Stimulated activated naive B cell treated with anti-CD40 and anti-IgM and Interleukin-4, amounts not matched to agents 10 μg/mL and 1 μg/mL and 100 μg/mL, for 72 hours (primary cell): ENCODE measurements at regions not wholly inside any gene's neighbourhood (a gene's known extent, or its start where the extent isn't known, plus 50 kb on each side); places are given as distances from the start of the nearest gene placed in this dataset.

Experiments used
- ATAC-seq, 2 donors: fragments of 150-1000 bp; cut with Tn5 transposase; replicated peaks; 2 replicates each; pipeline ENCODE4 v1.10.0; 2021; ENCODE audit warnings: moderate library complexity in 1 of 2
- DNase-seq: peaks from one replicate; pipeline ENCODE4 v3.0.0; 2021
- H3K27ac Mint-ChIP-seq: one replicate; pipeline ENCODE4 v1.8.0; 2022; ENCODE audit warnings: mild to moderate bottlenecking, mixed read lengths
- H3K27me3 Mint-ChIP-seq, 2 donors: one replicate each; pipeline ENCODE4 v1.8.0; 2022; ENCODE audit warnings: mixed read lengths in 2 of 2
- H3K36me3 Mint-ChIP-seq, 2 donors: one replicate each; pipeline ENCODE4 v1.8.0; 2022; ENCODE audit warnings: mixed read lengths in 2 of 2, mild to moderate bottlenecking in 1 of 2
- H3K4me1 Mint-ChIP-seq, 2 donors: one replicate each; pipeline ENCODE4 v1.8.0; 2022; ENCODE audit warnings: mixed read lengths in 2 of 2, mild to moderate bottlenecking in 1 of 2
- H3K4me3 Mint-ChIP-seq, 2 donors: one replicate each; pipeline ENCODE4 v1.8.0; 2022; ENCODE audit warnings: mild to moderate bottlenecking in 2 of 2, mixed read lengths in 2 of 2, moderate library complexity in 1 of 2
- H3K9me3 Mint-ChIP-seq, 2 donors: one replicate each; pipeline ENCODE4 v1.8.0; 2022; ENCODE audit warnings: mixed read lengths in 2 of 2, mild to moderate bottlenecking in 1 of 2

- H3K9me3 Mint-ChIP-seq: no peaks in the 10 kb centered on the region
- H3K4me1 Mint-ChIP-seq: no peaks in the 10 kb centered on the region
- ATAC-seq (no peak), DNase-seq (no peak)
- no peak overlapping the region for H3K27ac Mint-ChIP-seq
- no peaks in the 10 kb centered on the region for H3K36me3 Mint-ChIP-seq
- H3K27me3 Mint-ChIP-seq: peaks cover 17 to 50% of the 10 kb centered on the region in 2 donors
- no peak overlapping the region for H3K4me3 Mint-ChIP-seq
Observed at GRCh38 chr10:123588386-123588914, 77.7 kb upstream of the GPR26 start.

GRCh38 chr10:123595661-123596060, 70.5 kb upstream of the GPR26 start:
- Mint-ChIP-seq H3K36me3 (no peaks in the 10 kb centered on the region), H3K27me3 (peaks cover 27% of the 10 kb centered on the region in 2 donors), H3K27ac (no peak overlapping the region), H3K4me3 (no peak overlapping the region), H3K9me3 (peaks cover 0 to 5% of the 10 kb centered on the region in 2 donors), H3K4me1 (no peaks in the 10 kb centered on the region)
- DNase-seq (no peak), ATAC-seq (no peak)

GRCh38 chr10:123597676-123598075, 68.5 kb upstream of the GPR26 start:
- Mint-ChIP-seq H3K27me3 (peaks cover 29 to 34% of the 10 kb centered on the region in 2 donors), H3K9me3 (peaks cover 4 to 17% of the 10 kb centered on the region in 2 donors), H3K36me3 (no peaks in the 10 kb centered on the region), H3K4me1 (no peaks in the 10 kb centered on the region), H3K27ac (no peak overlapping the region), H3K4me3 (no peak overlapping the region)
- ATAC-seq: no peak
- DNase-seq: no peak

DNA sequence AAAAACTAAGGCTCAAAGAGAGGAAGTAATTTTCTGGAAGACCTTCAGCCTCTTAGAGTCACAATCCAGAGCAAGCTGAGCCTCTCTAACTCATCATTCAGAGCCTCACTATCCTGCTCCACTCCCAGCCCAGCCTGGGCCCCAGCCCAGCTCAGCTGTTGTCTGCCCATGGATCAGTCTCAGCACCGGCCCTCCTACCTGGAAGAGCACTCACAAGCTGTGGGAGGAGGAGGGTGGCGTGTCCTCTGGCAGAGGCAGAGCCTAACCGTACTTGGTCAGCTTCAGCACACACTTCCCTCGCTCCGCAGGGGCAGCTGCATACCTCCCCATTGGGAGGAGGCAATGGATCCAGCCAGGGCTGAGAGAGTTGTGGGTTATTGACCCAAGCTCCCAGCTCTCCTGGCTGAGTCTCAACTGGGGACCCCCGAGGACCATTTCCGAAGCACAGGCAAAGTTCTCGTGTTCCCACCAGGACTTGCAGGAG, 66.7 kb upstream of the GPR26 start:
- Mint-ChIP-seq H3K4me1 (no peaks in the 10 kb centered on the region), H3K36me3 (no peaks in the 10 kb centered on the region), H3K4me3 (no peak overlapping the region), H3K27me3 (peaks cover 36 to 44% of the 10 kb centered on the region in 2 donors), H3K9me3 (peaks cover 4 to 17% of the 10 kb centered on the region in 2 donors), H3K27ac (no peak overlapping the region)
- DNase-seq: no peak
- no peak for ATAC-seq

DNA sequence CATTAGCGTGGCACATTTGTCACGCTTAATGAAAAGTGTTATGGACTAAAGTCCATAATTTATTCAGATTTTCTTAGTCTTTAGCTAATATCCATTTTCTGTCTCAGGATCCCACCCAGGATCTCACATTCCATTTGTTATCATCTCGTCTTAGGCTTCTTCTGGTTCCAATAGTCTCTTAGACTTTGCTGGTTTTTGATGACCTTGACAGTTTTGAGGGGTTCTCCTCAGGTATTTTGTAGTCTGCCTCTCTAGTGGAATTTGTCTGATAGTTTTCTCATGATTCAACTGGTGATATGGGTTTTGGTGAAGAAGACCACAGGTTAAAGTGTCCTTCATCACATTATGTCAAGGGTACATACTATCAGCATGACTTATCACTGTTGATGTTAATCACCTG, 66.0 kb upstream of the GPR26 start:
- H3K27me3 Mint-ChIP-seq: peaks cover 35 to 47% of the 10 kb centered on the region in 2 donors
- DNase-seq (no peak), ATAC-seq (no peak)
- H3K27ac Mint-ChIP-seq: no peak overlapping the region
- H3K4me1 Mint-ChIP-seq: no peaks in the 10 kb centered on the region
- no peaks in the 10 kb centered on the region for H3K36me3 Mint-ChIP-seq
- H3K4me3 Mint-ChIP-seq: no peak overlapping the region
- H3K9me3 Mint-ChIP-seq: peaks cover 4 to 17% of the 10 kb centered on the region in 2 donors

DNA sequence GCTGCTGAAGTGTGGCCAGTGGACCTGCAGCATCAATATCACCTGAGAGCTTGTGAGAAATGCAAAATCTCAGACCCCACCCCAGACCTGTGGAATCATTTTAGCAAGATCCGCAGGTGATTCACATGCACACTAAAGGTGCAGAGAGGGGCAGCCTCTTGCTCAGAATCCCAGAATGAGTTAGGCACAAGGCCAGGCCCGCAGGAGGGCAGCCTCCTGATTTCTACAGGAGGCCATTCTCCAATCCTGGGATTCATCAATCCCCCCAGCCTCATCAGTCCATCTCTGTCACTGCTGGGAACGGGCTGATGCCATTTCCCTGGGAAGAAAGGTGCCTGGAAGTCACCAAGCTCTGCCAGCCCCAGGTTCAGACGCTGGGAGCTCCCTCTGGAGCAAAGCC, 63.0 kb upstream of the GPR26 start:
- no peak for ATAC-seq
- no peak for DNase-seq
- H3K9me3 Mint-ChIP-seq: peaks cover 4 to 17% of the 10 kb centered on the region in 2 donors
- no peaks in the 10 kb centered on the region for H3K4me1 Mint-ChIP-seq
- H3K27ac Mint-ChIP-seq: no peak overlapping the region
- H3K27me3 Mint-ChIP-seq: peaks cover 43 to 65% of the 10 kb centered on the region in 2 donors
- H3K4me3 Mint-ChIP-seq: no peak overlapping the region
- no peaks in the 10 kb centered on the region for H3K36me3 Mint-ChIP-seq

GRCh38 chr10:123604506-123604905, 61.6 kb upstream of the GPR26 start:
- Mint-ChIP-seq H3K36me3 (no peaks in the 10 kb centered on the region), H3K4me3 (no peak overlapping the region), H3K27ac (no peak overlapping the region), H3K4me1 (no peaks in the 10 kb centered on the region), H3K27me3 (peaks cover 44 to 58% of the 10 kb centered on the region in 2 donors), H3K9me3 (peaks cover 4 to 13% of the 10 kb centered on the region in 2 donors)
- DNase-seq (no peak), ATAC-seq (no peak)

- DNase-seq: no peak
- no peak for ATAC-seq
- no peak overlapping the region for H3K4me3 Mint-ChIP-seq
- H3K4me1 Mint-ChIP-seq: no peaks in the 10 kb centered on the region
- H3K9me3 Mint-ChIP-seq: peaks cover 5 to 9% of the 10 kb centered on the region in 2 donors
- no peaks in the 10 kb centered on the region for H3K36me3 Mint-ChIP-seq
- no peak overlapping the region for H3K27ac Mint-ChIP-seq
- H3K27me3 Mint-ChIP-seq: peaks cover 41 to 59% of the 10 kb centered on the region in 2 donors
Observed at GRCh38 chr10:123606006-123606405, 60.1 kb upstream of the GPR26 start.

- no peak overlapping the region for H3K4me3 Mint-ChIP-seq
- H3K36me3 Mint-ChIP-seq: no peaks in the 10 kb centered on the region
- ATAC-seq: no peak
- H3K4me1 Mint-ChIP-seq: no peaks in the 10 kb centered on the region
- no peak overlapping the region for H3K27ac Mint-ChIP-seq
- H3K9me3 Mint-ChIP-seq: peaks cover 0 to 1% of the 10 kb centered on the region in 2 donors
- peaks cover 41 to 49% of the 10 kb centered on the region in 2 donors for H3K27me3 Mint-ChIP-seq
- no peak for DNase-seq
Observed at GRCh38 chr10:123606955-123607354, 59.2 kb upstream of the GPR26 start.

DNA sequence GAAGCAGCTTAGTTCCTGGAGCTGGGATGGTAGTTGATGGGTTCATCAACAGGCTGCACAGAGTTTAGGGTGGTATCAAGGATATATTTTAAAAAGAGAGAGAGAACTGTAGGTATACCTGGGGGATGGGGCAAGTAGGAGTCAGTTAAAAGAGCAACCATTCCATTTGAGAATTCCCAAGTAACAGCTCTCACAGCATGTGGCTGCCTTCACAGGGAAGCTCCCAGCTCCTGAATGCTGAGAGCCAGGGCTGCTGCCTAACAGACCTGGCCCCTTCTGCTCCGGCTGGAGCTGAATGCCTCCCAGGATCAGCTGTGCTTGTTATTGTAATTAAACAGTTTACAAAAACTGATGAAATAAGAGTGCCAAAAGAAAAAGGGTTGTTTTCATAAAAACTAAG, 58.8 kb upstream of the GPR26 start:
- H3K9me3 Mint-ChIP-seq: peaks cover 0 to 1% of the 10 kb centered on the region in 2 donors
- H3K4me1 Mint-ChIP-seq: no peaks in the 10 kb centered on the region
- no peaks in the 10 kb centered on the region for H3K36me3 Mint-ChIP-seq
- H3K27me3 Mint-ChIP-seq: peaks cover 41 to 49% of the 10 kb centered on the region in 2 donors
- H3K27ac Mint-ChIP-seq: no peak overlapping the region
- no peak overlapping the region for H3K4me3 Mint-ChIP-seq
- DNase-seq: no peak
- no peak for ATAC-seq

DNA sequence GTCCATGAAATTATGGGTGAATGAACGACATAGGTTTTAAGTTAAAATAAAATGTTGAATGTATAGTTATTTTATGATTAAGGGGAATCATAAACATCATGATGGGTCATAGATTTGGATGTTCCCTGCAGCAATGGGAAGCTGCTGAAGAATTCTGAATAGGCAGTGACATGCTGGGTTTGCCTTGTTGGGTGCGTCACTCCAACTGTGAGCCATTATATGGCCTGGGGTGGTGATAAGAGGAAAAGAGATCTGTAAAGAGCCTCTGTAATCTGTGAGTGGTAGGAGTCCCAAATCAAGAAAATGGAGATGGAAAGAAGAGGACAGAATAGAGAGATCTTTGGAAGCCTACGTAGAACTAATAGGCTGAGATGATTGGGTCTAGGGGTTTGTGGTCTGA, 58.1 kb upstream of the GPR26 start:
- Mint-ChIP-seq H3K4me1 (no peaks in the 10 kb centered on the region), H3K36me3 (no peaks in the 10 kb centered on the region), H3K27me3 (peaks cover 41 to 49% of the 10 kb centered on the region in 2 donors), H3K27ac (no peak overlapping the region), H3K4me3 (no peak overlapping the region), H3K9me3 (peaks cover 0 to 1% of the 10 kb centered on the region in 2 donors)
- DNase-seq (no peak), ATAC-seq (no peak)

GRCh38 chr10:123611243-123611642, 54.9 kb upstream of the GPR26 start:
- no peak overlapping the region for H3K4me3 Mint-ChIP-seq
- ATAC-seq (no peak), DNase-seq (no peak)
- no peaks in the 10 kb centered on the region for H3K36me3 Mint-ChIP-seq
- H3K9me3 Mint-ChIP-seq: peaks cover 0 to 1% of the 10 kb centered on the region in 2 donors
- no peaks in the 10 kb centered on the region for H3K4me1 Mint-ChIP-seq
- H3K27ac Mint-ChIP-seq: no peak overlapping the region
- H3K27me3 Mint-ChIP-seq: peaks cover 30 to 39% of the 10 kb centered on the region in 2 donors

- no peaks in the 10 kb centered on the region for H3K4me1 Mint-ChIP-seq
- no peak for DNase-seq
Observed at GRCh38 chr10:123611876-123612275, 54.3 kb upstream of the GPR26 start.

DNA sequence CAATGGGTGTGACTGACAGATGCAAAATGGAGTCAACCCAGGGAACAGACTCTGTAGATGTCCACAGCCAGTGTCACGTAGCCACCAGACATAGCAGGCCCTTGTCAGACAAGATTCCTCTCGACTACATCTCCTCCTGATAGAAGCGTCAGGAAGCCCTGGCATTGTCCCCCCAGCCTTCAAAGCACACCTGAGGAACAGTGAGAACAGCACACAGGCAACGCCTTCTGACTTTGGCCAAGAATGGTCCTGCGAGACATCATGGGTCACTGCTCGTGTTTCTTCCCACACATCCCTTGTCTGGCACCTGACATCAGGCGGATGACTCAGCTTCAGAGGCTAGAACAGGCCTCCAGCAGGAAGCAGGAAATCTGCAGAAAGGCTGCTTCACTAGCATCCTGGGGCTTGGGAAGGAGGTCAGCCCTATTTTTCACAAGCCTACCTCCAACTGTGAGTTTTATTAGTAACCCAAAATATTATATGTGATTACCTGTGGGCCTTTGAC, 52.8 kb upstream of the GPR26 start:
- Mint-ChIP-seq H3K27ac (no peak overlapping the region), H3K36me3 (no peaks in the 10 kb centered on the region), H3K4me3 (no peak overlapping the region), H3K9me3 (peaks cover 0 to 1% of the 10 kb centered on the region in 2 donors), H3K27me3 (peaks cover 14 to 24% of the 10 kb centered on the region in 2 donors), H3K4me1 (no peaks in the 10 kb centered on the region)
- ATAC-seq (no peak), DNase-seq (no peak)

More at GRCh38 chr10:123611876-123612275, 54.3 kb upstream of the GPR26 start:
- no peak overlapping the region for H3K4me3 Mint-ChIP-seq
- peaks cover 26 to 32% of the 10 kb centered on the region in 2 donors for H3K27me3 Mint-ChIP-seq
- ATAC-seq: no peak
- H3K9me3 Mint-ChIP-seq: peaks cover 0 to 1% of the 10 kb centered on the region in 2 donors
- no peak overlapping the region for H3K27ac Mint-ChIP-seq
- no peaks in the 10 kb centered on the region for H3K36me3 Mint-ChIP-seq

DNA sequence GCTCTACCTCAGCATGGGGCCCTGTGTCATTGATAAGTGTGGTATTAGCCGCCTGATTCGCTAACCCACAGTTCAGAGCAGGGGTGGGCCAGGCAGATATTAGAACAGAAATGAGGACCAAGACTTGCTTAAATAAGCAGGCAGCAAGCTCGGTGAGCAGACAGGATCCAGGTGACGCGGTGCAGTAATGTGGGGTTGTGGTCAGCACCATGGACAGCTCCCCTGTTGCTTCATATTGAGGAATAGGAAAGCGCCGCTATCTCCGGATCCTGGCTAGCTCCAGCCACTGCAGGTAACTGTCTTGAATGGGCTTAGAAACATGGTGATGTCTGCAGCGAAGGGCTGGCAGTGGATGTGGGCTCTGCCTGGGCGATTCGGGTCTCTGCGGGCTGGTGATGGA, 51.3 kb upstream of the GPR26 start:
- no peak for DNase-seq
- Mint-ChIP-seq H3K27me3 (peaks cover 13 to 21% of the 10 kb centered on the region in 2 donors), H3K27ac (no peak overlapping the region)

More for the DNA sequence above, 51.3 kb upstream of the GPR26 start:
- Mint-ChIP-seq H3K4me3 (no peak overlapping the region), H3K36me3 (no peaks in the 10 kb centered on the region), H3K4me1 (no peaks in the 10 kb centered on the region), H3K9me3 (peaks cover 0 to 1% of the 10 kb centered on the region in 2 donors)
- ATAC-seq: no peak
